BLaER1 (cell line): ENCODE measurements at regions not wholly inside any gene's neighbourhood (a gene's known extent, or its start where the extent isn't known, plus 50 kb on each side); places are given as distances from the start of the nearest gene placed in this dataset.

Source experiments
- H3K27ac ChIP-seq: shearing (Covaris generic); formaldehyde crosslinking; 2 replicates; pipeline ENCODE4 v1.8.1; 2022
- H3K27me3 ChIP-seq: shearing (Covaris generic); formaldehyde crosslinking; 2 replicates; pipeline ENCODE4 v1.8.1; 2022
- H3K36me3 ChIP-seq: shearing (Covaris generic); formaldehyde crosslinking; 2 replicates; pipeline ENCODE4 v1.8.1; 2022
- H3K4me1 ChIP-seq: shearing (Covaris generic); formaldehyde crosslinking; 2 replicates; pipeline ENCODE4 v1.8.1; 2022
- H3K4me2 ChIP-seq: shearing (Covaris generic); formaldehyde crosslinking; 2 replicates; pipeline ENCODE4 v1.8.1; 2022
- H3K4me3 ChIP-seq: shearing (Covaris generic); formaldehyde crosslinking; 2 replicates; pipeline ENCODE4 v1.8.1; 2022
- H3K9ac ChIP-seq: shearing (Covaris generic); formaldehyde crosslinking; 2 replicates; pipeline ENCODE4 v1.8.1; 2022
- H3K9me3 ChIP-seq: shearing (Covaris generic); formaldehyde crosslinking; 2 replicates; pipeline ENCODE4 v1.8.1; 2022
- H4K20me1 ChIP-seq: shearing (Covaris generic); formaldehyde crosslinking; 2 replicates; pipeline ENCODE4 v1.8.1; 2022
- Cebpa-rat ChIP-seq: shearing (Covaris generic); IDR thresholded peaks from 2 replicates; pipeline ENCODE4 v1.8.1; 2022

GRCh38 chr2:234670806-234671205, 173.9 kb upstream of the ARL4C start:
- H3K4me3 ChIP-seq = no peak overlapping the region
- no peaks in the 10 kb centered on the region for H4K20me1 ChIP-seq
- H3K4me1 ChIP-seq = no peaks in the 10 kb centered on the region
- H3K36me3 ChIP-seq = no peaks in the 10 kb centered on the region
- H3K4me2 ChIP-seq = no peak overlapping the region
- TF ChIP-seq Cebpa-rat = no peak
- H3K27me3 ChIP-seq = no peaks in the 10 kb centered on the region
- H3K27ac ChIP-seq = no peak overlapping the region
- H3K9me3 ChIP-seq = no peaks in the 10 kb centered on the region
- no peak overlapping the region for H3K9ac ChIP-seq

GRCh38 chr2:234670052-234670451, 173.2 kb upstream of the ARL4C start:
- Histone ChIP-seq H3K27me3 (no peaks in the 10 kb centered on the region), H4K20me1 (no peaks in the 10 kb centered on the region), H3K27ac (no peak overlapping the region), H3K9me3 (peaks cover 2% of the 10 kb centered on the region), H3K9ac (no peak overlapping the region), H3K4me3 (no peak overlapping the region), H3K4me1 (no peaks in the 10 kb centered on the region), H3K36me3 (no peaks in the 10 kb centered on the region), H3K4me2 (no peak overlapping the region)
- TF ChIP-seq Cebpa-rat = no peak

- no peaks in the 10 kb centered on the region for H4K20me1 ChIP-seq
- H3K4me3 ChIP-seq = no peak overlapping the region
- no peak overlapping the region for H3K27ac ChIP-seq
- no peaks in the 10 kb centered on the region for H3K36me3 ChIP-seq
- H3K27me3 ChIP-seq = no peaks in the 10 kb centered on the region
- no peaks in the 10 kb centered on the region for H3K4me1 ChIP-seq
- no peak for TF ChIP-seq Cebpa-rat
- no peak overlapping the region for H3K4me2 ChIP-seq
- peaks cover 6% of the 10 kb centered on the region for H3K9me3 ChIP-seq
- no peak overlapping the region for H3K9ac ChIP-seq
Measured at GRCh38 chr2:234669621-234670020, 172.7 kb upstream of the ARL4C start.

DNA sequence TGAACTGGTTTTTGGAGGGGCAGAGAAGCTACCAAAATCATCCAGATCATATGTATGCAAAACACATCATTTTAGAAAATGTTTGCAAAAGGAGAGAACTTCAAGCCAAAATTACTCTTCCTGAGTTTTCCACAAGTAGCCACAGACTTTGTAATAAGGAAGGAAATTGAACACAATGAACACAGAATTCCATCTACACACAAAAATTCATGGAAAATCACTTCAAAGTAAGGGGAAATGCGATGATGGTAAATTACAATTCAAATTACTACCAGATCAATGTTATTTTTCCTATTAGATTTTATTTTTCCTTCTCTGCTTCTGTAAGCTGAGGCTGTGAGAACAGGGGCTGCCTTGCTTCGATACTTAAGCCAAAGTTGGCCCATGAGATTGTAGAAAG, 172.1 kb upstream of the ARL4C start:
- Histone ChIP-seq H3K4me3 (no peak overlapping the region), H3K4me2 (no peak overlapping the region), H4K20me1 (no peaks in the 10 kb centered on the region), H3K9me3 (peaks cover 13% of the 10 kb centered on the region), H3K4me1 (no peaks in the 10 kb centered on the region), H3K36me3 (no peaks in the 10 kb centered on the region), H3K9ac (no peak overlapping the region), H3K27ac (no peak overlapping the region), H3K27me3 (no peaks in the 10 kb centered on the region)
- TF ChIP-seq Cebpa-rat = no peak

DNA sequence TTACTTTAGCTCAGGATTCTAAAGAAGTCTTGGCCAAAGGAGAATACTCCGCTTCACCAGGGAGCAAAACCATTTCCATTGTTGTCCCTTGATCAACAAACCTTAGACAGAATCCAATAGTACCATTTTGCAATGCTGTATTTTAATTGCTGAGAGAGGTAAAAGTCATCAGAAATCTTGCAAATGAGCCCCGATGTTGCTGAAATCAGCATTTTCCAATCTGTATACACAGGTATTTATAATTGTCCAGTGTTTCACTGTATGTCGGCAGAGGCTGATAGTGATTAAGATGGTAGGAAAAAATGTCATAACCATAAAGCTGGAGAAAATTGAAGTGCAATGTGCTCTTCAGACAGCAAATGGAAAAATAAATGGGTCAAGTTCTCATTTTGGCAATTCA, 170.0 kb upstream of the ARL4C start:
- Histone ChIP-seq H3K9ac (no peak overlapping the region), H3K36me3 (no peaks in the 10 kb centered on the region), H3K4me3 (no peak overlapping the region), H4K20me1 (no peaks in the 10 kb centered on the region), H3K9me3 (peaks cover 31% of the 10 kb centered on the region), H3K4me1 (no peaks in the 10 kb centered on the region), H3K4me2 (no peak overlapping the region), H3K27me3 (no peaks in the 10 kb centered on the region), H3K27ac (no peak overlapping the region)
- no peak for TF ChIP-seq Cebpa-rat

DNA sequence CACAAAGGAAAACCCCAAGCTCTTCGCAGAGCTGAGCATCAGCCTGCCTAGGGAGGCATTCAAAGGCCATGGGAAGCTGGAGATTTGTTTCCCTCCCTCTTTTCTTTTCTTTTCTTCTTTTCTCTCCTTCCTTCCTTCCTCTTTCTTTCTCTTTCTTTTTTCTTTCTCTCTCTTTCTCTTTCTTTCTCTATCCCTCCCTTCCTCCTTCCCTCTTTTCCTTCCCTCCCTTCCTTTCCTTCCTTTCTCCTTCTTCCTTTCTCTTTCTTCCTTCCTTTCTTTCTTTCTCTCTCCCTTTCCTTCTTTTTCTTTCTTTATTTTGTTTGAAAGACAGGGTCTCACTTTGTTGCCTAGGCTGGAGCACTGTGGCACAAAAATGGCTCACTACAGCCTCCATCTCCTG, 168.4 kb upstream of the ARL4C start:
- Histone ChIP-seq H4K20me1 (no peaks in the 10 kb centered on the region), H3K36me3 (no peaks in the 10 kb centered on the region), H3K4me3 (no peak overlapping the region), H3K4me2 (no peak overlapping the region), H3K27ac (no peak overlapping the region), H3K27me3 (no peaks in the 10 kb centered on the region), H3K9ac (no peak overlapping the region), H3K4me1 (no peaks in the 10 kb centered on the region), H3K9me3 (peaks cover 34% of the 10 kb centered on the region)
- TF ChIP-seq Cebpa-rat = no peak

DNA sequence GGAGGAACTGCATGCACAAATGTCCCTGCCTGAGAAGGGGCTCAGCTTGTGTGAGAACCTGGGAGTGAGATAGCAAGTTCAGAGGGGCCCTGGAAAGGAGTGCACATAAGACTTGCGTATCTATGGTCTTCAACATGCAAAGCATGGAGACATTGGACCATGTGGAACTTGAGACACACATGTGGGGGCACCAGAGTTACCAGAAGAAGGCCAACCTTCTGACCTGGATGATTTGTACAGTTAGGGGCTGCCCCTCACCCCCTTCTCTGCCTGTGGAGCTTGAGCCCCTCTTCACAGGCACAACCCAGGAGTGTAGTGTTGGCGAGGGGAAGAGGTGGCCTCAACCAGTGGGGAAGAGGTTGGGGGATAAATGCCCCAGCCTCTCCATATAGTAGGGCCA, 165.0 kb upstream of the ARL4C start:
- no peak overlapping the region for H3K4me2 ChIP-seq
- no peaks in the 10 kb centered on the region for H4K20me1 ChIP-seq
- no peaks in the 10 kb centered on the region for H3K27me3 ChIP-seq
- peaks cover 34% of the 10 kb centered on the region for H3K9me3 ChIP-seq
- H3K27ac ChIP-seq = no peak overlapping the region
- no peaks in the 10 kb centered on the region for H3K4me1 ChIP-seq
- no peak overlapping the region for H3K9ac ChIP-seq
- H3K4me3 ChIP-seq = no peak overlapping the region
- H3K36me3 ChIP-seq = no peaks in the 10 kb centered on the region
- no peak for TF ChIP-seq Cebpa-rat

DNA sequence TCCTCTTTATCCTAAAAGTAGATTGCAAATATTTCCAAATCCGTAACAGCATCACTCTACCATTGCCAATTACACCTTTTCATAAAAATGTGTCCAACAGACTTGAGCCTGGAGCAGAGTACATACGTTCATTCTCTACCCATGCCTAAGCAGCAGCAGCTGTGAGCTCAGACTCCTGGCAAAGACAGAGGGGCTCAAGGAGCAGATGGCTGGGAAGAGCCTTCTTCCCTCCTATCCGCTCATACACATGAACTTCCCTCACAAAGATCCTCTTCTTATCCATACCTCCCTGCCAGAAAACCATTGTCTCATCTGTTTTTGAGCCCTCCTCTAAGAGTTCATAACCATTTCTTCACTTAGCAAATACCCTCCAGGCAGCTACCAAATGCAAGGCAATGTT, 164.3 kb upstream of the ARL4C start:
- no peak overlapping the region for H3K4me3 ChIP-seq
- H3K4me2 ChIP-seq = no peak overlapping the region
- H3K27ac ChIP-seq = no peak overlapping the region
- no peaks in the 10 kb centered on the region for H3K36me3 ChIP-seq
- no peak overlapping the region for H3K9ac ChIP-seq
- no peaks in the 10 kb centered on the region for H4K20me1 ChIP-seq
- H3K9me3 ChIP-seq = peaks cover 34% of the 10 kb centered on the region
- no peak for TF ChIP-seq Cebpa-rat
- H3K27me3 ChIP-seq = no peaks in the 10 kb centered on the region
- no peaks in the 10 kb centered on the region for H3K4me1 ChIP-seq

DNA sequence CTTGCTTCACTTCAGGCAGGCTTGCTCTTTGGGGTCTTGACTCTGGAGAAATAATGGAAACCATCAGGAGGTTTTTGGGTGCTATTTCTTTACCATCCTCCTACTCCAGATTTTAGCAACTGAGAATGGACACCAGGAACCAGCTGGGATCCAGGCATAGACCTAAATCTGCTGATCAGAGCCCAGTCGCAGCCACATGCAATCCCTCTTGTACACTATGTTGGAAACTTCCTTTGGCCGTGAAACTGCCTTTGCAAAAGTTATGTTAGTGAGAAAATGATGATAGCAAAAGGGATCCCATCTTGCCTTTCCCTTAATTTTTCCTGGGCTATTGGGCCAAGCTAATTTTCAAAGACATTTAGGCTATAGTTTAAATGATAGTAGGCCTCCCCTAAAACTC, 158.8 kb upstream of the ARL4C start:
- TF ChIP-seq Cebpa-rat = no peak
- Histone ChIP-seq H3K36me3 (no peaks in the 10 kb centered on the region), H3K27ac (no peak overlapping the region), H3K27me3 (no peaks in the 10 kb centered on the region), H4K20me1 (no peaks in the 10 kb centered on the region), H3K9ac (no peak overlapping the region), H3K9me3 (no peaks in the 10 kb centered on the region), H3K4me1 (no peaks in the 10 kb centered on the region), H3K4me3 (no peak overlapping the region), H3K4me2 (no peak overlapping the region)

- Histone ChIP-seq H3K4me3 (no peak overlapping the region), H3K36me3 (no peaks in the 10 kb centered on the region), H3K9me3 (no peaks in the 10 kb centered on the region), H3K9ac (no peak overlapping the region), H4K20me1 (no peaks in the 10 kb centered on the region), H3K27ac (no peak overlapping the region), H3K4me2 (no peak overlapping the region), H3K27me3 (no peaks in the 10 kb centered on the region), H3K4me1 (no peaks in the 10 kb centered on the region)
- TF ChIP-seq Cebpa-rat = no peak
Measured at GRCh38 chr2:234650911-234651310, 154.0 kb upstream of the ARL4C start.

DNA sequence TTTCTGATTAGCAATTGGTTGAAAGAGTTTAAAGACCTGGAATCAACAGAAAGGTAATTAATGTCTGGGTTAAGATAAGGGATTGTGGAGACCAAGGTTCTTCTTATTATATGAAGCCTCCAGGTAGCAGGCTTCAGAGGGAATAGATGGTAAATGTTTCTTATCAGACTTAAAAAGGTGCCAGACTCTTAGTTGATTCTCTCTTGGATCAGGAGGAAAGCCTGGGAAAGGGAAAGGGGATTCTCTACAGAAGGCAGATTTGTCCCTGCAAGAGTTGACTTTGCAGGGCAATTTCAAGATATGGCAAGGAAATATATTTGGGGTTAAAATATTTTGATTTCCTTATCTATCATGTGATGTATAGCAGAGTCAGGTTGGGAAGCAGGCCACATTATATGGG, 153.1 kb upstream of the ARL4C start:
- Histone ChIP-seq H4K20me1 (no peaks in the 10 kb centered on the region), H3K4me2 (no peak overlapping the region), H3K4me3 (no peak overlapping the region), H3K4me1 (no peaks in the 10 kb centered on the region), H3K9me3 (no peaks in the 10 kb centered on the region), H3K27me3 (no peaks in the 10 kb centered on the region), H3K27ac (no peak overlapping the region), H3K36me3 (no peaks in the 10 kb centered on the region), H3K9ac (no peak overlapping the region)
- no peak for TF ChIP-seq Cebpa-rat
